ENCODE measurements at regions not wholly inside any gene's neighbourhood (a gene's known extent, or its start where the extent isn't known, plus 50 kb on each side); places are given as distances from the start of the nearest gene placed in this dataset.

DNA sequence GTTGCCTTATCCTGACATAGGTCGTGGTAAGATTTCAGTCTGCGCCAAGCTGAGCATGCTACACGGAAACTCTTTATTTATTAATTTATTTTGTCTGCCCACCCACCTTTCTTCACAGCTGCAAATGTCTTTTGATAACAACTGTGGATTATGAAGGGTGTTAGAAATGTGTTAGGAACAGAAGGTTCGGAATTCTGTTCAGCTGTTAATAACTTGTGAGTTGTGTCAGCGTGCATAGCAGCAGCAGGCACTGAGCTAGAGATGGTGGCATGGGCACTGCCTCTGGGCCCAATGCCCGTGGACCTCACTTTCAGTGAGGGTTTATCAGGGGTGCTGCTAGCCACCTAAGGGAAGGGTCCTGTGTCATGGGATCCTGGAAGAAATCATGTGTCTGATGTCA lies 162.5 kb upstream of the NTM start:
- TF ChIP-seq, protein P1, sequence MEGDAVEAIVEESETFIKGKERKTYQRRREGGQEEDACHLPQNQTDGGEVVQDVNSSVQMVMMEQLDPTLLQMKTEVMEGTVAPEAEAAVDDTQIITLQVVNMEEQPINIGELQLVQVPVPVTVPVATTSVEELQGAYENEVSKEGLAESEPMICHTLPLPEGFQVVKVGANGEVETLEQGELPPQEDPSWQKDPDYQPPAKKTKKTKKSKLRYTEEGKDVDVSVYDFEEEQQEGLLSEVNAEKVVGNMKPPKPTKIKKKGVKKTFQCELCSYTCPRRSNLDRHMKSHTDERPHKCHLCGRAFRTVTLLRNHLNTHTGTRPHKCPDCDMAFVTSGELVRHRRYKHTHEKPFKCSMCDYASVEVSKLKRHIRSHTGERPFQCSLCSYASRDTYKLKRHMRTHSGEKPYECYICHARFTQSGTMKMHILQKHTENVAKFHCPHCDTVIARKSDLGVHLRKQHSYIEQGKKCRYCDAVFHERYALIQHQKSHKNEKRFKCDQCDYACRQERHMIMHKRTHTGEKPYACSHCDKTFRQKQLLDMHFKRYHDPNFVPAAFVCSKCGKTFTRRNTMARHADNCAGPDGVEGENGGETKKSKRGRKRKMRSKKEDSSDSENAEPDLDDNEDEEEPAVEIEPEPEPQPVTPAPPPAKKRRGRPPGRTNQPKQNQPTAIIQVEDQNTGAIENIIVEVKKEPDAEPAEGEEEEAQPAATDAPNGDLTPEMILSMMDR (IDR thresholded peaks at IDR 0.05; ENCODE audit: borderline replicate concordance, extremely low read depth, low read length, poor library complexity, severe bottlenecking), result no peak
- no peak for TF ChIP-seq EZH2 (IDR thresholded peaks at IDR 0.05; ENCODE audit: borderline replicate concordance, low read depth, low read length, severe bottlenecking)
